ENCODE measurements at regions not wholly inside any gene's neighbourhood (a gene's known extent, or its start where the extent isn't known, plus 50 kb on each side); places are given as distances from the start of the nearest gene placed in this dataset.

- DNase-seq = no peak
Observed at GRCh38 chr2:42864641-42865280, 72.4 kb upstream of the HAAO start.

GRCh38 chr2:42864222-42864621 is 71.8 kb upstream of the HAAO start:
- no peak for DNase-seq

DNA sequence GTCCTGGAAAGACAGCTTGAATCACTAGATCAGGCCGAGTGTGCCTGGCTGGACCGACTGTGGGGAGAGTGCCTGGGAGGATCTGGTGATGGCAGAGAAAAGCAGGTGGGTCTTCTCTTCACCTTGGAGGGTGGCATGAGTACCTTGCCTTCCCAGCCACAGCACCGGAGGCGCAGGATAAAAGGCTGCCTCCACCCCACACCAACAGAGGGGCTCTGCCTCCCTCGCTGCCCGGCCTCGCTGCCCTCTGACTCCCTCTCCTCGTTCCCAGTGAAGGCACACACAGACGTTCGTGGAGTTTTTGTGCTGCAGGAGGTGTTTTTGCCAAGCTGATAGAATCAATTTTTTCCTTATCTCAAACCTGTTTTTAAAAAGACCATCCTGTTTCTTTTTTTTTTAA is 71.4 kb upstream of the HAAO start:
- no peak for DNase-seq

- no peak for DNase-seq
Observed at GRCh38 chr2:42863320-42863719, 70.9 kb upstream of the HAAO start.

DNA sequence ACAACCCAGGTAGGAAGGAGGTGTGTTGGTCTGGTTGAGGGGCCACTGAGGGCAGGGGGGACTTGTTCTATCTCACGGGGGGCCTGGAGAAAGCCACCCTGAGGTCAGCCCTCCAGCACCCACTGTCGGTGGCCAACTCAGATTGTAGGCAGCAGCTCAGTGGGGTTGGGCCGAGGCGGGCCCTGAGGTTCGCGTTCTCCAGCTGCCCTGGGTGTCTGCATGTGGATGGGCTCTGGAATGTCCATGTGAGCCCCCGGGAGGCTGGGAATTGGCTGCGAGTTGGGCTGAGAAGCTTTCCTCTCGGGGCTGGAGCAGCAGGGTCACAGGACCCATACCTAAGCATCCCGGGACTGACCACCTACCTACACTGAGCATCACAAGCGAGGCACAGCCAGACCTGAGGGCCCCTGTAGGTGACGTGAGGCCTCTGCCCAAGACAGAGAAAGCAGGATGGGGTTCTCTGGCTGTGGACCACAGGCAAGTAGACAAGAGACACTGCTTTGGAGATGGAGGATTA is 70.3 kb upstream of the HAAO start:
- DNase-seq = no peak

DNA sequence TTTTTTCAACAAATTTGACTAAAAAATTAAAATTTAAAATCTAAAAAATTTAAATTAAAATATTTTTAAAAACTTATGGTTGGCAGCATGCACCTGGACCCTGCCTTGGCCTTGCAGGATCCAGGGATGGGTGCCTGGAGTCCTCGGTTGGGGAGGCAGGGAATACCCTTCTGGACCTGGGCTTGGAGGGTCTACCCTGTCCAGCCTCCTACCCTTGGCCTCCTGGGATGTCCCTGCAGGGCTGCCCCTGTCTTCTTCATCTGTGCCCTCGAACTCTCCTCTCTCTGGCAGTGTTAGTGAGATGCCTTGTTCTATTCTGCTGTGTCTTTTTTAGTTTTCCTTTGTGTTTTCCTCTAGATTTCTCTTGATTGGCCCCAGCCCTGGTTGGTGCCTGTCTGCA is 68.9 kb upstream of the HAAO start:
- DNase-seq = no peak

DNA sequence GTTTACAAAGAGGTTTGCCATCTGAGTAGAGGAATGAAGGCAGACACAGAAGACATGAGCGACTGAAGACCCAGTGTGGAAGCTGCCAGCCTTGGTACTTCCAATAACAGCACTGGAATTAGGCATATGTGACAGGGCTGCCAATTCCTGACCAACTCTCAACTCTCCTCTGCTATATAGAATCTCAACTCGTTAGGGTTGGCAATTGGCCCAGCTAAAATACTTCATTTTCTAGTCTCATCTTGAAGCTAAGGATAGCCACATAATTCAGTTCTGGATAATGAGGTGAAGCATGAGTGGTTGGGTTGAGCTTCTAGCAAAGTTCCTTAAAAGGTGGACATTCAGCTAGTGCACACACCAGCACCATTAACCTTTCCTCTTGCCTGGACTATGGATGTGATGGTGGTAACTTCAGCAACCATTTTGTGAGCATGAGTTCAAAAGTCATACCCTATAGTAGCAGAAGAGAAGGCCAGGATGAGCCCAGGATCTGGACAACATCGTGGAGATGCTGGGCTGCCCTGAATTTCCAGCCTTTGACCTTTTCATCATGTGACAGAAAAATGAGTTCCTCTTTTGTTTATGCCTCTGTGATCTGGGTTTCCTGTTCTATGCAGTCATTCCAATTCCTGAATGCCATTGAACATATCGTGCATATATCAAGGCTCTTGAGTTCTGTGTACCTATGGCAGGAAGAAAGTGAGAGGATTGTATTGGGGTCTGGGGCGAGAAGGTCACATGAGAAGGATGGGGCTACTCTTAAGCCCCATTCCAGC is 68.1 kb upstream of the HAAO start:
- no peak for DNase-seq

DNA sequence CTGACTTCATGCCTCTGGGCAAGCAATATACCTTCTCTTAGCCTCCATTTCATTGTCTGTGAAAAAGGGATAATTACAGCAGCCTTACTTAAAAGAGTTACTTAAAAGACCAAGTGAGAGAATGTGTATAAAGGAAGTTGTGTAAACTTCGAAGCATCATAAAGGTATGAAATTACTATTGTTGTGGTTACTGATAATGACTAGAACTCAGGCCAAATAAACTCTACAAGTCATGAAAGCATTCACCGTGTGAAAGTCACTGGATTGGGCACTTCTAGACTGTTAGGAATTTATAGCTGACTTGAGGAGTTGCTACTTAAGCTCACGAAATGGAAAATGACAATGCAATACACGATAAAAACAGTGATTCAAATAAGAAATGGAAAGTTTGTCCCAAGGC is 67.4 kb upstream of the HAAO start:
- DNase-seq = no peak

- peak; percentile 80 for DNase-seq
Observed at GRCh38 chr2:42859006-42859552, 66.7 kb upstream of the HAAO start.

DNA sequence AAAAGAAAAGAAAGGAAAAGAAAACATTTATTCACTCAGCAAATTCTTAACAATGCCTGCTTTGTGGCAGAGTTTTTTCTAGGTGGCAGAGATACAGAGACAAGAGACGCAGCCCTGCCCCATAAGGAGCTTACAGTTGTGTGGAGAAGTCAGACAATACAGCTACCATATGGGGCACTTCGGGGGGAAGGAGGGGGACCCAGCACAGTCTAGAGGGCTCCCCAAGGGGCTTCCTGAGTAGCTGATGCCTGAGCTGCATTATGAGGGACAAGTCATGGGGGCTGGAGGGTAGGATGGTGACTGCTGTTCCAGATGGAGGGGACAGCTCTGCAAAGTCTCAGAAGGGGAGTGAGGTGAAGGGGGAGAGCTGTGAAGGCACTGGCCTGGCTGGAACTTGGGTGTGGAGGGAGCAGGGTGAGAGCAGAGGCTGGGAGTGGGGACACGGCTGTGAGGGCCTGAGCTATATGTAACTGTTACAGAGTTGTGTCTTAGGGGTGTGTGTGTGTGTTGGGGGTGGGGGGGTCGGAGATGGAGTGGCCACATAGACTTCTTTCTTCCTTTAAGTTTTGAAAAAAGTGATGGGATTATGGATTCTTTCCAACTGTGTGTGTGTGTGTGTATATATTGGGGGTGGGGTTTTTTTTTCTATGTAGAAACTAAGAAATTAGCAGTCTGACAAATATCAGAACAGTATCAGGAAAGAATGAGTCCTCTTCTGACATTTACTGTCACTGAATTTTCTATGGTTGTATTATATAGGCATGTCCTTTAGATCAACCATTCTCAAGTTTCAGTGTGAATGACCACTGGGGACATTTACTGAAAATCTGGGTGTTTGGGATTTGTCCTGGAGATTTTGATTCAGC is 66.0 kb upstream of the HAAO start:
- no peak for DNase-seq

DNA sequence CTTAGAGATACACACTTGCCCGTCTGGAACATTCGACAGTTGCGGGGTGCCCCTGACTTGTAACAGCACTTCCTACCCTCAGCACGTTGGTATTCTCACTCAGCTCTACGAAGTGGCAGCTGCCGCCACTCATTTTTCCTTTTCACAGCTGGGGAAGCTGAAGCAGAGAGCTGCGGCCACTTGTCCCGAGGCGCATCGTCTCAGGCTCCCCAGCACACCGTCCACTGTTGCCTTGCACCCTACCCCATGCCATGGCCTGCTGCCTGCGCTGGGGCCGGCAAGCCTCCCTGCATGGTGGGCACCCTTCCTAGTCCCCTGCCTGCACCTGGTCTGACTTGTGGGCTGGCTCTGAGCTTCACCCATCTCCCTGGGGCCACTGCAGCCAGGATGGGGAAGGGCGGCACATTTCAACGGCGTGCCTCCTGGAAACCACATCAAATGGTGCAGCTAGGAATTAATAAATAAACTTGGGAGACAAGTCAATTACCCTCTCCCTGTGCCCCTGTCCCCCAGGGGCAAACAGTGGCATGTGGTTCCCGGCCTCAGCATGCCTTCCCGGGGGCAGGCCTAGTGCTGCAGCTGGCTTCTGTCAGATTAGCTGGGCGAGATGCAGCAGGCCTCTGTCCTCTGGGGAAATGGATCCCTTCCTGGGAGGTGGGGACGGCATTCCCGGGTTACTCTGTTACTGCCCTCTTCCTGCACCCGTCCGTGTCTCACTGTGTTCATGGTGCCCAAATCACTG is 64.7 kb upstream of the HAAO start:
- DNase-seq = no peak

DNA sequence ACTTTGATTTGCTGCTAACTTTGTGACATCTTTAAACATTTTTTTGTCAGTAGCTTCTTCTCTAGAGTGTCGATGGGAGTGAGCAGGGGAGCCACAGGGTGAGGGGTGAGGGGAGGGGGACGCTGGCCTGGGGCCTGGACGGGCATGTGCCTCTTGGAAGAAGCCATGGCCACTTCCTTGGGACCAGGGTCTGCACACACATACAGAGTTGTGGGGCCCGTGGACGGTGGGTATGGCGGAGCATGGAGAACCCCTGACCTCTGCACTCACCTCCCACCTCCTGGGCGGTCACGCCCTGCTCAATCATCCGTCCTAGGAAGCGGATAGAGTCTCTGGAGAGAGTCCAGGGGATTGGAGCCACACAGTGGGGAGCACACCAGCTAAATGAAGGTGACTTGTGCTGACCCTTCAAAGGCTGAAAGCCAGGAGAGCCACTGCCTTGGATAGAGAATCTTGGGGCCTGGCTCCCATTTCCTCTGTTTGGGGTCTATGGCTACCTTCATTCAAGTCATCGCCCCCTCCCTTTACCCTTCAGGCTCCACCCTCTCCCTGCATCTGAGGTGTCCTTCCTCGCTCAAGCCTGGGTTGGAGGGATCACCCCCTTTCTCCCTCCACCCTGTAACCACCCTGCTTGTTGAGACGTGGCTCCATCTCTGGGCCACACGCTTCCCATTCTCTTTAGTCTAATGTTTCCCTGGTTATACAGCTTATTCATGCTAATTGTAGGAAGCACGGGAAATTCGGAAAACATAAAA is 63.9 kb upstream of the HAAO start:
- DNase-seq = no peak

DNA sequence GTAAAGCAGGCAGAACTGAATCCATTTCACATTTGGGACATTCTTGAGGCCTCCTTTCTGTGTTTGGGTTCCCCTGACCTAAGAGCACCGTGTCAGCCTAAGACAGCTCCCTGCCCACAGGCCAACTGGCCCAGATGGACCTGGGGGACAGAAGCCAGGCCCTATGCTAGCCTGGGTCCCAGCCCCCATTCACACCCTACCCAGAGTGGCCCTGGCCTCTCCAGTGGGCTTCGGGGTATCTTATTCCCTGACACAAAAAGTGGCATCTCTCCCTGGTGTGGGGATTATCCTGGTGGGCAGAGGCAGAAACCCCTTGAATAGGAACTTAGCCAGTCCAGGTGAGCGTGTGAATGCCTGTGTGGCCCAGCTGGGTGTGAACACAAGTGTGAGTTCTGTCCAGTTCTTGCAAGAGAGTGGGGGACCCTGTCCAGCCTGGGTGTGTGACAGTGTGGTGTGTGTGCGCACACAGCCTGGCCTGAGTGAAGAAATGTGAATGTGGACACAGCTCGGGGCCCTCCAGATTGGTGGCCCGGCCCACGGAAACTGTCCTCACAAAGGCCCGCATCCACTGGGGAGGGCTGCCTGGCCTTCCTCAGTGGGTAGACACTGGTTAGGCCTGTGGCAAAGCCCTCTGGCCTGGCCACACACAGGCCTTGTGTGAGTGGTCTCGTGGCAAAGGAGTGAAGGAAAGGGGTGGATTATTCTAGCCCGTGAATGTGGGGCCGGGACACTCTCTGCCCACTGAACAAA is 63.0 kb upstream of the HAAO start:
- DNase-seq = no peak

GRCh38 chr2:42854207-42854818 is 61.9 kb upstream of the HAAO start:
- DNase-seq = no peak

- no peak for DNase-seq
Observed at GRCh38 chr2:42853549-42854206, 61.3 kb upstream of the HAAO start.

GRCh38 chr2:42852798-42853197 is 60.4 kb upstream of the HAAO start:
- no peak for DNase-seq

GRCh38 chr2:42851740-42852250 is 59.4 kb upstream of the HAAO start:
- DNase-seq = no peak

GRCh38 chr2:42851186-42851585 is 58.8 kb upstream of the HAAO start:
- no peak for DNase-seq

- no peak for DNase-seq
Observed at GRCh38 chr2:42850016-42850805, 57.8 kb upstream of the HAAO start.
